Heart right ventricle (tissue), 16 donors: ENCODE measurements at regions not wholly inside any gene's neighbourhood (a gene's known extent, or its start where the extent isn't known, plus 50 kb on each side); places are given as distances from the start of the nearest gene placed in this dataset.

ENCODE experiments used
- ATAC-seq, 8 donors: fragments of 200-7000 bp; cut with Tn5 transposase; one replicate each; pipeline ENCODE4 v1.9.1; 2020; ENCODE audit warnings: mild to moderate bottlenecking in 8 of 8, moderate library complexity in 8 of 8, moderate number of reproducible peaks in 1 of 8
- DNase-seq, 2 donors: peaks; one replicate each; pipeline ENCODE4 v3.0.0-alpha.2; 2020
- H3K27ac ChIP-seq, 10 donors: fragments of 200-600 bp; sonication (generic) in 2 of 10; one replicate each; pipeline versions ENCODE4 v1.5.0 to v1.8.0; 2020 to 2022; ENCODE audit warnings: mild to moderate bottlenecking in 3 of 10
- H3K27me3 ChIP-seq, 7 donors: fragments of 200-600 bp; one replicate each; pipeline ENCODE4 v1.8.0; 2021 to 2022; ENCODE audit warnings: mild to moderate bottlenecking in 2 of 7
- H3K36me3 ChIP-seq, 9 donors: fragments of 200-600 bp; sonication (generic) in 1 of 9; one replicate each; pipeline versions ENCODE4 v1.5.0 to v1.8.0; 2020 to 2022; ENCODE audit warnings: mild to moderate bottlenecking in 2 of 9
- H3K4me1 ChIP-seq, 9 donors: fragments of 200-600 bp; sonication (generic) in 1 of 9; one replicate each; pipeline versions ENCODE4 v1.5.0 to v1.8.0; 2020 to 2022; ENCODE audit warnings: mild to moderate bottlenecking in 4 of 9
- H3K4me3 ChIP-seq, 10 donors: fragments of 200-600 bp; sonication (generic) in 2 of 10; one replicate each; pipeline versions ENCODE4 v1.5.0 to v1.8.0; 2020 to 2022; ENCODE audit warnings: mild to moderate bottlenecking in 7 of 10, moderate library complexity in 2 of 10
- H3K9me3 ChIP-seq, 11 donors: fragments of 200-600 bp in 10 of 11; sonication (generic) in 2 of 11; one replicate each; pipeline versions ENCODE4 v1.5.0 to v1.8.0; 2013 to 2022; ENCODE audit warnings: mild to moderate bottlenecking in 2 of 11, control low read depth in 1 of 11, moderate library complexity in 1 of 11
- WGBS, 2 donors: extraction: QIAGEN DNeasy Blood & Tissue Kit; methylation state at CpG; one replicate each; pipeline ENCODE4 v1.1.7; 2013; ENCODE audit warnings: inconsistent platforms in 1 of 2; 5-methylcytosine and 5-hydroxymethylcytosine counted together
- intact Hi-C, 10 donors: fragments of 100-400 bp; cut with DNase I; formaldehyde crosslinking; loops; one replicate each; pipeline versions ENCODE4 v1.11.1 to v1.14.2; 2022
- TF ChIP-seq, protein P1 (sequence below), 9 donors: fragments of 200-600 bp; sonication (generic) in 2 of 9; IDR thresholded peaks; one replicate each; pipeline versions ENCODE4 v1.5.0 to v1.8.0; 2021 to 2022; ENCODE audit warnings: antibody characterized with exemption in 9 of 9, mild to moderate bottlenecking in 5 of 9, moderate library complexity in 1 of 9
- donor health status: Arrhythmogenic right ventricular cardiomyopathy.
- donor health status: ischemic (EF 13 %, LVEDD 7.1; RV severe dilation, severe dysfunction).
- donor health status: healthy with polysubstance abuse.
- donor health status: DM: no; HTN: yes; CAD: no.
- donor health status: DM: no; HTN: no; CAD: no.
- donor health status: ischemic (EF 25% LVEDD 6.9; RV normal size, moderate dysfunction).
- donor health status: ischemic (EF 25% LVEDD 5.7; RV mildly dilated, moderate dysfunction).
- donor health status: healthy.
- donor health status: DM: yes; HTN: yes; CAD: no.
- donor health status: Ischemic cardiomyopathy.
- donor health status: ischemic (EF 35%, LVEDD 5.7; RV mildly dilated, moderate dysfunction).
- donor health status: nonischemic (EF 11% LVEDD 7.7; RV severe dilation, severe dysfunction).
- donor health status: DM: yes; HTN: yes; CAD: no.
- donor health status: PGD.
- donor health status: ischemic (EF 29% LVEDD 5.4; RV normal size, mild dysfunction).
- donor health status: nonischemic (EF 23%, LVEDD 6.1; RV moderate dilation, normal function).

DNA sequence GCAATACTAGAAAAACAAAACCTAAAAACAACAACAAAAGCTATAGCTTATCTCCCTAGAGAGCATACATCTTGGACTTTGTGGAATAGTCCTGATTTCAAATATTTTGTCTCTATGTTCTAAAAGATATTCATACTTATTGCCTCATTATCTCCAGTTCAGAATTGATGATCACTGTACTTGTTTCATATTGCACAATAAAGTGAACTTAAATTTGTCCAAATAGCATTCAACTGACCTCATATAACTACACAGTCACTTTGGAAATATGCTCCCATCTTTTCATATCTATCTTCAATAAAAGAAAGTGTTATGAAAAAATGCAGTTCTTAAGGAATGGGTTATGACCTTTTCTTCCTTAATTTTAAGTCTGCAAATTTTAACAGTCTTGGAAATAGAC lies 228.6 kb upstream of the CMC1 start:
- H3K4me1 ChIP-seq, result no peaks in the 10 kb centered on the region
- no peaks in the 10 kb centered on the region for H3K27me3 ChIP-seq
- ATAC-seq (no peak), DNase-seq (no peak)
- TF ChIP-seq, protein P1, sequence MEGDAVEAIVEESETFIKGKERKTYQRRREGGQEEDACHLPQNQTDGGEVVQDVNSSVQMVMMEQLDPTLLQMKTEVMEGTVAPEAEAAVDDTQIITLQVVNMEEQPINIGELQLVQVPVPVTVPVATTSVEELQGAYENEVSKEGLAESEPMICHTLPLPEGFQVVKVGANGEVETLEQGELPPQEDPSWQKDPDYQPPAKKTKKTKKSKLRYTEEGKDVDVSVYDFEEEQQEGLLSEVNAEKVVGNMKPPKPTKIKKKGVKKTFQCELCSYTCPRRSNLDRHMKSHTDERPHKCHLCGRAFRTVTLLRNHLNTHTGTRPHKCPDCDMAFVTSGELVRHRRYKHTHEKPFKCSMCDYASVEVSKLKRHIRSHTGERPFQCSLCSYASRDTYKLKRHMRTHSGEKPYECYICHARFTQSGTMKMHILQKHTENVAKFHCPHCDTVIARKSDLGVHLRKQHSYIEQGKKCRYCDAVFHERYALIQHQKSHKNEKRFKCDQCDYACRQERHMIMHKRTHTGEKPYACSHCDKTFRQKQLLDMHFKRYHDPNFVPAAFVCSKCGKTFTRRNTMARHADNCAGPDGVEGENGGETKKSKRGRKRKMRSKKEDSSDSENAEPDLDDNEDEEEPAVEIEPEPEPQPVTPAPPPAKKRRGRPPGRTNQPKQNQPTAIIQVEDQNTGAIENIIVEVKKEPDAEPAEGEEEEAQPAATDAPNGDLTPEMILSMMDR (IDR thresholded peaks at IDR 0.05), result no peak
- no peak overlapping the region for H3K4me3 ChIP-seq
- peaks cover 0 to 17% (median 0%) of the 10 kb centered on the region in 11 donors for H3K9me3 ChIP-seq
- no peaks in the 10 kb centered on the region for H3K36me3 ChIP-seq
- H3K27ac ChIP-seq, result no peak overlapping the region
- intact Hi-C loops, result no loop called here

DNA sequence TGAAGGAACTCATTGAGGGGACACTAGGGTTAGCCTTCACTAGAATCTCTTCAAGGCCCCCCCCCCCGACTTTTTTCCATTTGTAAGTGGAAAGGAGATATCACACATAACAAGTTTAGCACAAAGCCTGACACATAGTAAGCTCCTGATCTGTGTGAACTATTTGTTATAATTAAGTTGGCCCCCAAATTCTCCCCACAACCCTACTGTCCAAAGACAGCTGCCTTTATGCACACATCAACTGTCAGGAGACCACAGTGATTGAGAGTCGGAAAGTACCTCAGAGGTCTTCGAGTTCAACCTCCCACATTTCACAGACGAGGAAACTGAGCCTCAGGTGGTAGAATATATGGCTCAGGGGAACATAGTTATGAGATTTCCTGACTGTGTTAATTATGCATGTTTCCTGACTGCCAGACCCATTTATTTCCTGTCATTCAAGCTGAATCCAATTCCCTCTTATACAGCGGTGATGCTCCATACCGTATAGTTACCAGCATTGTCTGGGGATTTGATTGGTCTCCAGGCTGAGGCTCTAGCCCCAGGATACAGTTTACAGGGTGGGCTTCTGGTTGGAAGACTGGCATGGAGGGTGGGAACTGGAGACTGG lies 227.4 kb upstream of the CMC1 start:
- H3K27me3 ChIP-seq, result no peaks in the 10 kb centered on the region
- TF ChIP-seq, protein P1 (IDR thresholded peaks at IDR 0.05), result no peak
- no peaks in the 10 kb centered on the region for H3K4me1 ChIP-seq
- DNase-seq, result no peak
- no peak overlapping the region for H3K27ac ChIP-seq
- intact Hi-C loops, result no loop called here
- ATAC-seq, result no peak
- H3K9me3 ChIP-seq, result peaks cover 0 to 17% (median 0%) of the 10 kb centered on the region in 11 donors
- 63 to 66% methylated on average over 6 of the region's 6 CpGs for WGBS, 2 donors
- no peak overlapping the region for H3K4me3 ChIP-seq
- no peaks in the 10 kb centered on the region for H3K36me3 ChIP-seq

DNA sequence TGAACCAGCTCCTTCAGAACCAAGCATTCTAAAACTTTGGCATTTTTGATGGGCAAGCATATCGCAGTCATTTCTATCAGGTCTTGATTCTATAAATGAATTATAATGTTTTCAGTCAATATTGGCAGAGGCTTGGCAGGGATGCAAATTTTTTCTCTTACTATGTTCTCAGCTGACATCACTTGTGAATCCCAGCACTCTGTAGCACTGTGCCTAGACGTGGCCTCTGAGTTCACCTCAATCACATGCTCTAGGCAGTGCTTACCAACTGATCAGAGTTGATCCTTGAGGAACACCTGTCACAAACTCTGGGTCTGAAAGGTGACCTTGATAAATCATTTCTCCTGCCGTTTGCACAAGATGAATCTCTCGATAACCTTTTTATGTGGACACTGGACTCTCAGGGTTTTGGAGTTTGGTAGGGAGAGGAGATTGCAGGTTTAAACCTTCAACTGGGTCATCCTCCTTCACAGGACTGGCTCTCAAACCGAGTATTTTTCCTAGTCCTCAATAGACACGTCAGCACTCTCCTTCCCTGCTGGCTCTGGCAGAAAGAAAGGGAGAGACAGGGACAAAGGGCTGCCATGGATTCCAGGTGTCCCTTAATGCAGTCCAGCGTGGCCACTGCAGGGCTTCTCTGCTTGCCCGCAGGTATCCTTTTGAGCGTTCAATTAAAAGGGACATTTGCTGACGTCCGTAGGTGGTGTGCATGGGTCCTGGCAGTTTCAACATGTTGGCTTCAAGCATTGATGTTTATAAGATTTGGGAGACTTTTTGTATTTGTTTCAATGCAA lies 222.3 kb upstream of the CMC1 start:
- intact Hi-C loops, result no loop called here
- Histone ChIP-seq H3K4me1 (no peaks in the 10 kb centered on the region), H3K27ac (no peak overlapping the region), H3K4me3 (no peak overlapping the region), H3K9me3 (peaks cover 0 to 22% (median 0%) of the 10 kb centered on the region in 11 donors), H3K36me3 (no peaks in the 10 kb centered on the region), H3K27me3 (no peaks in the 10 kb centered on the region)
- TF ChIP-seq, protein P1 (IDR thresholded peaks at IDR 0.05), result no peak
- no peak for DNase-seq
- no peak for ATAC-seq
- 73 to 74% methylated on average over 11 of the region's 11 CpGs for WGBS, 2 donors

DNA sequence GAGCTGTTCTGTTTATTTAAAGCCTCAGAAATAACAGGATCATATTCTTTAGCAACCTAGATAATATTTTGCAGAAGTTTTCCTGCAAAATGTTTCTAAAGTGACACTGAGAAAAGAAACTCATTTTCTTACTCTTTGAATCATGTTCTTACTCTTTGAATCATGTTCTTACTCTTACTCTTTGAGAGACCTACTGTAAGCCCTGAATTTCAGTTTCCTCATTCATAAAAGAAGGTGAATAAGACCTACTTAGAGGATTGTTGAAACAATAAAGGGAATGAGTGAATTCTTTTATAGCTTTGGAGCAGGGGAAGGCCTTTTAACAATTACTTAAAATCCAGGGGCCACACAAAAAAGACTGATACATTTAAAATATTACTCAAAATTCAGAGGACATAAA lies 221.7 kb upstream of the CMC1 start:
- ATAC-seq (no peak), DNase-seq (no peak)
- H3K4me1 ChIP-seq, result no peaks in the 10 kb centered on the region
- H3K27ac ChIP-seq, result no peak overlapping the region
- intact Hi-C loops, result no loop called here
- H3K4me3 ChIP-seq, result no peak overlapping the region
- no peaks in the 10 kb centered on the region for H3K36me3 ChIP-seq
- TF ChIP-seq, protein P1 (IDR thresholded peaks at IDR 0.05), result no peak
- peaks cover 0 to 22% (median 0%) of the 10 kb centered on the region in 11 donors for H3K9me3 ChIP-seq
- H3K27me3 ChIP-seq, result no peaks in the 10 kb centered on the region
